UCSD-AML1 (cell line): ENCODE measurements at regions not wholly inside any gene's neighbourhood (a gene's known extent, or its start where the extent isn't known, plus 50 kb on each side); places are given as distances from the start of the nearest gene placed in this dataset.

Source experiments
- DNase-seq: peaks from one replicate; lab custom pipeline; 2025; ENCODE audit not compliant: unreplicated experiment; lab: John Stamatoyannopoulos, UW

- DNase-seq, result no peak
Observed at GRCh38 chr10:44199991-44200655, 184.8 kb downstream of the CXCL12 start.

GRCh38 chr10:44199267-44199666, 185.6 kb downstream of the CXCL12 start:
- no peak for DNase-seq

GRCh38 chr10:44198780-44199097, 186.2 kb downstream of the CXCL12 start:
- DNase-seq, result no peak

- DNase-seq, result no peak
Observed at GRCh38 chr10:44198096-44198779, 186.7 kb downstream of the CXCL12 start.

GRCh38 chr10:44197646-44198045, 187.3 kb downstream of the CXCL12 start:
- DNase-seq, result no peak

GRCh38 chr10:44196336-44196735, 188.6 kb downstream of the CXCL12 start:
- DNase-seq, result no peak

GRCh38 chr10:44196008-44196320, 188.9 kb downstream of the CXCL12 start:
- no peak for DNase-seq

GRCh38 chr10:44195112-44196007, 189.5 kb downstream of the CXCL12 start:
- no peak for DNase-seq

- DNase-seq, result no peak
Observed at GRCh38 chr10:44194435-44194834, 190.5 kb downstream of the CXCL12 start.

GRCh38 chr10:44193567-44194220, 191.2 kb downstream of the CXCL12 start:
- no peak for DNase-seq

- no peak for DNase-seq
Observed at GRCh38 chr10:44193166-44193565, 191.7 kb downstream of the CXCL12 start.

- no peak for DNase-seq
Observed at GRCh38 chr10:44192435-44192834, 192.5 kb downstream of the CXCL12 start.

GRCh38 chr10:44190541-44190940, 194.4 kb downstream of the CXCL12 start:
- no peak for DNase-seq

- no peak for DNase-seq
Observed at GRCh38 chr10:44186821-44187220, 198.1 kb downstream of the CXCL12 start.

- no peak for DNase-seq
Observed at GRCh38 chr10:44186150-44186549, 198.7 kb downstream of the CXCL12 start.

GRCh38 chr10:44185315-44185666, 199.6 kb downstream of the CXCL12 start:
- no peak for DNase-seq

GRCh38 chr10:44184633-44185314, 200.1 kb downstream of the CXCL12 start:
- no peak for DNase-seq

- DNase-seq, result no peak
Observed at GRCh38 chr10:44183667-44184632, 200.9 kb downstream of the CXCL12 start.

- DNase-seq, result no peak
Observed at GRCh38 chr10:44182909-44183308, 202.0 kb downstream of the CXCL12 start.
